22Rv1 (cell line): ENCODE measurements at regions not wholly inside any gene's neighbourhood (a gene's known extent, or its start where the extent isn't known, plus 50 kb on each side); places are given as distances from the start of the nearest gene placed in this dataset.
"Not testable (repeated sequence)": the region's sequence is repeated elsewhere in the genome, so short reads cannot be mapped to it uniquely, and the experiment has no call there.

Experiments
- H3K27ac ChIP-seq: fragments of 450-650 bp; 2 replicates; pipeline ENCODE4 v1.5.1; 2017
- ZFX ChIP-seq: fragments of 450-650 bp; IDR thresholded peaks from 2 replicates; pipeline ENCODE4 v1.6.1; 2017; ENCODE audit warnings: antibody characterized with exemption, borderline replicate concordance
- TF ChIP-seq, protein P1 (sequence below): fragments of 450-650 bp; IDR thresholded peaks from 2 replicates; pipeline ENCODE4 v1.5.1; 2017; ENCODE audit warnings: mild to moderate bottlenecking

DNA sequence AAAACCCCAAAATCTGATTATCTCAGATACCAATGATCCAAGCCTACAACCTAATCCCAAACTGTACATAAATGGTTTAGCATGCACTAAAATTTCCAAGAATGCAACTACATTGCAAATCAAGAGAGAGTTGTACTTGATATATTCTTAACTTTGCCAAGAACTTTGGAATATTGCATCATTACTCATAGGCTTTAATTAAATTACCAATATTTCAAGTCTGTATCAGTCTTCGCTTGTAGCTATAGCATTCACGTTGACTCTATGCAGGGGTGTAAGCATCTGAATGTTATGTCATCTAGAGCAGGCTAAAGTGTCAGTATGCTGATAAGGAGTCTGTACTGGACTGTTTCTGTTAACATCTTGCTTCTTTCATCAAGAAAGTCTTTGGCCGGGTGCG is 56.3 kb downstream of the FOXI3 start:
- TF ChIP-seq, protein P1, sequence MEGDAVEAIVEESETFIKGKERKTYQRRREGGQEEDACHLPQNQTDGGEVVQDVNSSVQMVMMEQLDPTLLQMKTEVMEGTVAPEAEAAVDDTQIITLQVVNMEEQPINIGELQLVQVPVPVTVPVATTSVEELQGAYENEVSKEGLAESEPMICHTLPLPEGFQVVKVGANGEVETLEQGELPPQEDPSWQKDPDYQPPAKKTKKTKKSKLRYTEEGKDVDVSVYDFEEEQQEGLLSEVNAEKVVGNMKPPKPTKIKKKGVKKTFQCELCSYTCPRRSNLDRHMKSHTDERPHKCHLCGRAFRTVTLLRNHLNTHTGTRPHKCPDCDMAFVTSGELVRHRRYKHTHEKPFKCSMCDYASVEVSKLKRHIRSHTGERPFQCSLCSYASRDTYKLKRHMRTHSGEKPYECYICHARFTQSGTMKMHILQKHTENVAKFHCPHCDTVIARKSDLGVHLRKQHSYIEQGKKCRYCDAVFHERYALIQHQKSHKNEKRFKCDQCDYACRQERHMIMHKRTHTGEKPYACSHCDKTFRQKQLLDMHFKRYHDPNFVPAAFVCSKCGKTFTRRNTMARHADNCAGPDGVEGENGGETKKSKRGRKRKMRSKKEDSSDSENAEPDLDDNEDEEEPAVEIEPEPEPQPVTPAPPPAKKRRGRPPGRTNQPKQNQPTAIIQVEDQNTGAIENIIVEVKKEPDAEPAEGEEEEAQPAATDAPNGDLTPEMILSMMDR = no peak
- no peak for TF ChIP-seq ZFX
- H3K27ac ChIP-seq = no peak overlapping the region

DNA sequence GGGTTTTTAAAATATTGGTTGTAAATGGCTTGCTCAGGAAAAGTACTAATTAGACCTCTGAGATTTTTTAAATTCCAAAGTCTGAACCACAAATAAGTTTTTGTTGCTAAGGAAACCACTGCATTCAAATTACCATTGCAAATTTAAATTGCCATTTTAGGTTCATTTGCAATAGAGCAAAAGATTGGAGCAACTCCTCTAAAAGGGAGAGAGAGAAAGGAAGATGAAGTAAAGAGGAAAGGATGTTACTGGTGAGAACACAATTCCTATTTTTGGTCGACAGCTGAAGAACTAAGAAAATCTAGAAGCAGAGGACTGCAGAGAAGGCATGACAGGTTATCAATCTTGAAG is 74.9 kb downstream of the FOXI3 start:
- H3K27ac ChIP-seq = no peak overlapping the region
- TF ChIP-seq, protein P1 = no peak
- no peak for TF ChIP-seq ZFX

DNA sequence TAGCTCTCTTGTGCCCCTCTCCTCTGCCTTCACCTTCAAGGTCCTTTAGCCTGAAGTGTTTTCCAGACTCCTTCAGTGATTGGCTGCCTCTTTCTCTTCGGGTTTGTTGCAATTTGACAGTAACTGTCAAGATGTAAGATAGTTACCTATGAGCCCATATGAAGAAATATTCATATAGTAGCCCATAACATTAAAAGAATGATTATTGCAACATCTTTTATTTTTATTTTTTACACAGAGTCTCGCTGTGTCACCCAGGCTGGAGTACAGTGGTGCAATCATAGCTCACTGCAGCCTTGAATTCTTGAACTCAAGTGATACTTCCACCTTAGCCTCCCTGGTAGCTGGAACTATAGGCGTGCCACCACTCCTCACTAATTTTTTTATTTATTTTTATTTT is 80.5 kb downstream of the FOXI3 start:
- no peak for TF ChIP-seq ZFX
- TF ChIP-seq, protein P1 = no peak
- no peak overlapping the region for H3K27ac ChIP-seq

DNA sequence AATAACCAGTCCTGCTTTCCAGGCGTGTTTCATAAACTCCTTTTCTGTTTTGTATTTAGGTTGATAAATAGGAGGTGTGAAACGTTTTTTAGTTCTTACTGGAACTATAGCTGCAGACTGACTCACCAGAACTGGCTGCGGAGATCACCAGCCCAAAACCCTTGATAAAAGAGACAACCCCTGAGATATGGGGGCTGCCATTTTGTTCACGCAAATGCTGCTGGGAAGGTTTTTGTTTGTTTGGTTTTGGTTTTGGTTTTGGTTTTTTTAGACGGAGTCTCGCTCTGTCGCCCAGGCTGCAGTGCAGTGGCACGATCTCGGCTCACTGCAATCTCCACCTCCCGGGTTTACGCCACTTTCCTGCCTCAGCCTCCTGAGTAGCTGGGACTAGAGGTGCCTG is 87.1 kb downstream of the FOXI3 start:
- H3K27ac ChIP-seq = not testable (repeated sequence)

DNA sequence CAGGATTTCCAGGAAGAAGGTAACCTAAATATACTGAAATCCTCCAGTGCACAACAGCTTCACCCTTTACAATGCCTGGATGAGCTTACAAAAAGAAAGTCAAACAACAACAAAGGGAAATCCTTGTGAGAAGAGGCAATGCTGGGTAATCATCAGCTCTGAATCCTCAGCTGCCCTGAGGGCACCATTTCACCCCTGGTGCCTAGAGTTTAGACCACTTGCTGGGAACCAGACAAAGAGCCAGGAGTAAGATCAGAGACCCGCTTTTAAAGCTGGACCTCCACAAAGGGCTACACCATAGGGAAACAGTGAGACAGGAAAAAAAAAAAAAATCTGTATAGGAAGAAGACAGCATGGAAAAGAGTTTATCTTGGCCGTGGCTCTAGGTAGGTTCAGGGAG is 97.0 kb downstream of the FOXI3 start:
- no peak for TF ChIP-seq ZFX
- TF ChIP-seq, protein P1 = no peak
- H3K27ac ChIP-seq = no peak overlapping the region

DNA sequence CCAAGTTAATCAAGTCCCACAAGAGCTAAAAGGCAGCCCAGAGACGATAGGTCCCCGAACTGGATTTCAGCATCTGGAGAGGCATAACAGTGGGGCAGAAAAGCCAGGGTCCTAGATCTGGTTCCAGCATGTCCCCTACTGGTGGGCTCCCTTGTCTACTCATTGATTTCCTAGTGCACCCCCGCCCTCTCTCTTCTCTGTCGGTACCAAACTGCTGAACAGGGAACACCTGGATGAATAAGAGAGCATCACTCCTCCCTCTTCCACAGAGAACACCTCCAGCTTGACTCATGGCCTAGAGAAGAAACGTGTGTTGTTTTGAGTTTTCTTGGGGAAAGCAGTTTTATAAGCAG is 101.3 kb downstream of the FOXI3 start:
- TF ChIP-seq, protein P1 = peak; percentile 29
- no peak for TF ChIP-seq ZFX

DNA sequence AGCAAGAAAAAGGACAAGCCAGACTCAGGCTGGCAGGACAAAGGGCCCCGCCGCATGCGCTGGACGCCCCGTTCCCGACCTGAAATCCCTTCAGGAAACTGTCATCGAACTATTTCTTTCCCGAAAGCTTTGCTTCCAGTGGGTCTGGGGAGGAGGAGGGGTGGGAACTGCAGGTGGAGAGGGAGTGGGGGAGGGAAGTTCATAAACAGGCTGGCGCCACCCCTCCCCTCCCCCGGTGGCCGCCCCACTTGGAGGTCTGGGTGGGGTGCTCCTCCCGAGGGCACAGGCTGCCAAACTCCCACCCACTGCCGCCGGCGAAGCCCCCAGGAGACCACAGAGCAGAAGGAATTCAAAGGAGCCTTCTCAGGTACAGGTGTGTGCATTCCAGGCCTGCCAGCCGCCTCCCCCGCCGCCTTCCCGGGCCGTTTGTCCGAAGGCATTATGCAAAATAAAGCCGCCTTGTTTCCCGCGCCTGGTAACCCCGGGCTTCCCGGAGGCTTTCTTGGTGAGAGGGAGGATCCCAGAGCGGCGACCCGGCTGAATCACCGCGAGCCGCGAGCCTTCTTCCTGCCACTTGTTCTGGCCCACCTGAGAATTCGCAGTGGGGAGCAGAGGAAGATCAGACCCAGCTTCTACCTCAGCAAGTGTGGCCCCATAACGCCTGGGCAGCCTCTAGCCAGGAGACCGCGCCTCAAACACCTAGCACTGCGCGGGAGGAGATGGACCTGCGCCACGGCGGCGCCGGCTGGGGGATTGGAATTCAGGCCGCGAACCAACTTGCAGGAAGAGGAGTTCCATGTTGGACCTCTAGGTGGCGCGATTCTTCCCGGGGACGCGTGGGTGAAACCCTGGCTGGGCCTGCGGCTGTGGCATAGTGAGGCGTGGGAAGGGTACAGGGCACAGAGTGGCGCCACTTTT is 101.9 kb downstream of the FOXI3 start:
- no peak overlapping the region for H3K27ac ChIP-seq

More for the DNA sequence above, 101.3 kb downstream of the FOXI3 start:
- H3K27ac ChIP-seq = no peak overlapping the region

More for the DNA sequence above, 101.9 kb downstream of the FOXI3 start:
- TF ChIP-seq ZFX = no peak
- TF ChIP-seq, protein P1 = peak; percentile 90
